GM21360 (cell line): ENCODE measurements at regions not wholly inside any gene's neighbourhood (a gene's known extent, or its start where the extent isn't known, plus 50 kb on each side); places are given as distances from the start of the nearest gene placed in this dataset.

Experiments used
- ATAC-seq: cut with Tn5 transposase; IDR thresholded peaks from one replicate; pipeline ENCODE4 v1.9.1; 2021; ENCODE audit warnings: mild to moderate bottlenecking, moderate library complexity; ENCODE audit not compliant: unreplicated experiment

GRCh38 chr13:79090552-79091124, 315.4 kb downstream of the RBM26 start:
- ATAC-seq: no peak

DNA sequence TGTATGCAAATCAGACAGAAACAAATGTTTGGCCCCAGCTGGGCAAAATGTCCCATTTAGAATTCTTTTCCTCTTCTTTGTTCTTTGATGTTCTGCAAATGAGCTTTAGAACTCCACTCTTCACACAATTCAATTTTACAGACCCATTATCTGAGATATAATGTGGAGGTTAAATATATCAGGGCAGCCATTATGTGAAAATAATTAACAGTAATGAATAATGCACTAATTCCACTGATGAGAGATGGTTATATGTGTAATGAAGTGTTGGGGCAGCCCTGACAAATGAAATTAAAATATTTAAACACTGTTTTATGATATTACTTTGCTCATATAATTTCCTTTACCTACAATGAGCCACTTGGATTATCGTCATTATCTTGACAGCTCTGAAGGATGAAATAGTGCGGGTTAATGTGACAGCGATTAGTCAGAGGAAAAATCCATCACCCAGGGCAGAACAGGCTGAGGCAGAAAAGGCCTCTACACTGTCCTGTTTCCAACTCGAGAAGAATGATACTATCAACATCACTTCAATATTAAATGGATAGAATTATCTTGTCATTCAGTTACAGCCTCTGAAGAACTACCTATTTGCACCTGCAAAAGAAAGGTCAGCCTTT, 321.1 kb downstream of the RBM26 start:
- no peak for ATAC-seq

DNA sequence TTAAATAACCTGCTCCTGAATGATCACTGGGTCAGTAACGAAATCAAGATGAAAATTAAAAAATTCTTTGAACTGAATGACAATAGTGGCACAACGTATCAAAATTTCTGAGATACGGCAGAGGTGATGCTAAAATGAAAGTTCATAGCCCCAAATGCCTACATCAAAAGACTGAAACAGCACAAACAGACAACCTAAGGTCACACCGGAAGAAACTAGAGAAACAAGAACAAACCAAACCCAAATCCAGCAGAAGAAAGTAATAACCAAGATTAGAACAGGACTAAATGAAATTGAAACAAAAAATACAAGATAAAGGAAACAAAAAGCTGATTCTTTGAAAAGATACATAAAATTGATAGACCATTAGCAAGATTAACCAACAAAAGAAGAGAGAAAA, 324.1 kb downstream of the RBM26 start:
- ATAC-seq: no peak

DNA sequence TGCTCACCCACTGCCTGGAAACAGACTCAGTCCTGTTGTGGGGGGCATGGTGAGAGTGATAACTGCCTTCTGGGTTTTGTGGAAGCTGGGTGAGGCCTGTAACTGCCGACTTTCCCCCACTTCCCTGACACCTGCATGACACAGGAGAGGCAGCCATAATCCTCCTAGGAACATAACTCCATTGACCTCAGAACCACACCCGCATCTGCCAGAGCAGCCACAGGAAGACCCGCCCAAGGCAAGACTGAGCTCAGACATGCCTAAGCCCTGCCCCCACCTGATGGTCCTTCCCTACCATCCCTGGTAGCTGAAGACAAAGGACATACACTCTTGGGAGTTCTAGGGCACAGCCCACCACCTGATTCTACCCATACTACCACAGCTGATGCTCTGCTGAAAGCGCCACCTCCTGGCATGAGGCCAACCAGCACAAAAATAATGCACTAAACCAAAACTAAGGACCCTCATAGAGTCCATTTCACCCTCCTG, 326.7 kb downstream of the RBM26 start:
- no peak for ATAC-seq

- ATAC-seq: no peak
Measured at GRCh38 chr13:79075703-79076102, 330.4 kb downstream of the RBM26 start.

DNA sequence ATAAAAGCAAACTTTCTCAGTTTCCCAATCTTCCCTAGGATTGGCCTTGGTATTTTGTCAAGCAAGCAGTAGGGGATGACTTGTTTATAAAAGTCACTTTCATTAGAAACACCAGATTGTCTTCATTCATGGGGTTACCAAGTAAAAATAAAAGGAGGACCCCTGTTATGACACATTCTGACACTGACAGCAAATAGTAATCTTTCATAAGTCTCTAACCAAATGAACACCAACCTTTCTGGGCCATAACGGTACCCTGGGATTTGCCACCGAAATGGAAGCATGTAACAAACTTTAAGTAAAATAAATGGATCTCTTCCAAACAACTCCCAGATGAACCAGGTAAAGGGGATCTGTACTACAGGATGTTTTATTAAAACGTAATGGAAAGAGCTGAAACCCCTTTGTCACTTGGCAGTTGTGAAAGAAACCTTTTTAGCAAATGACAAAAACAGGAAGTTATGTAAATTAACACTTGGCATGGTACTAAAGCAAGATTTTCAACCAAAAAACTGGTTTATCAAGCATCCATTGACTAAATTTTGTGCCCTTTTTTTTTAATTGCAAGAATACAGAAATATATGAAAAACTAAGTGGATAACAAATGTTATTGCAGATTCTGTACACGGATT, 335.6 kb downstream of the RBM26 start:
- no peak for ATAC-seq

GRCh38 chr13:79062291-79062690, 343.8 kb downstream of the RBM26 start:
- no peak for ATAC-seq

GRCh38 chr13:79060216-79060615, 345.8 kb downstream of the RBM26 start:
- ATAC-seq: no peak

- ATAC-seq: no peak
Measured at GRCh38 chr13:79056706-79057105, 349.3 kb downstream of the RBM26 start.

DNA sequence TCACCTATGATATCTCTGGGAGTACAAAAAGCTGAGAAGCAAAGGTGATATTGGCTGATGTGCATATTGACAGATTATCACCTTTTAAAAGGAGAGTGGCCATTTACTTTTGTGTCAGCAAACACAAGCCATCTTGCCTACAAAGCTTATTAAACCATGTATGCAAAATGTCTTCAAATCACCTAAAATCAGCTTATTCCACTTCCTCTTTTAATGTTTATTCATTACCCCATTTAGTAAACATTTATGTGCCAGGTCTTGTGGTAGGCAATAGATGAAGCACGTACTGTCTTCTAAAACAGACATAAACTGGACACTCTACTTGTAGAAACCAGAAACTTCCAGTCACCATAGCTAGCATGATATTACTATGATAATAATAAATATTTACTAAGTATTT, 354.6 kb downstream of the RBM26 start:
- no peak for ATAC-seq

DNA sequence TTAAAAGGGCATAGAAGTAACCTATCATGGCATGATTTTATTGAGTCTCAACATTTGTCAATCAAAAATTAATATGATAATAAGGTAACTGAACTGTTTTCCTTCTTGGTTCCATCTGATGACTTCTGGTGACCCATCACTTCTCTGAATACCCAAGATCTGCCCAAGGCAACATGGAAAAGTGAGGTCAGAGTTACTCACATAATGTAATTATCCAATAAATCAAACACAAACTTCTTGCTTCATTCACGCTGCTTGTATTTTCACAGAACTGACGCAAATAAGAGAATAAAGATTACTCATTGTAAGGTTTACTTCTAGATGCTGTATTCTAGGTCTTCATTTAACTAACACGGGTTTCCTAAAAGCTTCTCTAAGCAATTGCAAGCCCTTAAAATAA, 361.6 kb downstream of the RBM26 start:
- no peak for ATAC-seq

- ATAC-seq: no peak
Measured at GRCh38 chr13:79043208-79043607, 362.8 kb downstream of the RBM26 start.

GRCh38 chr13:79037197-79037596, 368.9 kb downstream of the RBM26 start:
- no peak for ATAC-seq

GRCh38 chr13:79034341-79034740, 371.7 kb downstream of the RBM26 start:
- no peak for ATAC-seq

DNA sequence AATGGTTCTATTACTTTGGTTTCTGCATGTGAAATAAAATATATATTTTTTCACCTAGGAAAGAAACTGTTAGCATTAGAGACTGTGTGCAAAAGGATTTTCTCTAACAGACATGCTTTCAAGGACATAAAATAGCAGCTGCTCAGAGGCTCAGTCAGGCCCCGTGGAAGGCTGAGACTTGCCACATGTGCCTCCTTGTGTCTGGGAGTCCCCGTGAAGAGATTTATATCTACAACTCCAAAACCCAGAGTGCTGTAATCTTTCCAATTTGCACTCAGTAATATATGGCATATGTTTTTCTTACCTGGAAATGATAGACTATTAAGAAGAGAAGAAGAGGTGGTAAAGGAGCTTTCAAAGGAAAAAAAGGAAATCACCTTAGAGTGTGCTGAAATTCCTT, 371.6 kb upstream of the OBI1 start:
- no peak for ATAC-seq

DNA sequence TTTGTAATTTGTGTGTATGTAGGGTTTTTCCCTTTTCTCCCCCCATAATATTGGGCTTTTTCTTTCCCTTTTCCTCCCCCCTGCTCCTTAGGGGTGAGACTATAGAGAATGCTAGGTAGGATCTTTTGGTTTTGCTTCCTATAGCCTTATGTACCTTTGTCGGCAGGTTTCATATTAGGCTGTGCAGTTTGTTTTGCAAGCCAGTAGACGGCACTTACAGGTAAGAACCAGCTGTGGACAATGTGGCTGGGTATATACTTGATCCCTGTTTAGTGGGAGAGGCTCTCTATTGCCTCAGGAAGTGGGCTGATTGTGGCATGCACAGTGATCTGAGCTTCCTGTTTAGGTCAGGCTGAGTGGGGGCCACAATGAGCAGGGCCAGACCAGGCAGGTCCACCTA, 359.2 kb upstream of the OBI1 start:
- ATAC-seq: no peak

DNA sequence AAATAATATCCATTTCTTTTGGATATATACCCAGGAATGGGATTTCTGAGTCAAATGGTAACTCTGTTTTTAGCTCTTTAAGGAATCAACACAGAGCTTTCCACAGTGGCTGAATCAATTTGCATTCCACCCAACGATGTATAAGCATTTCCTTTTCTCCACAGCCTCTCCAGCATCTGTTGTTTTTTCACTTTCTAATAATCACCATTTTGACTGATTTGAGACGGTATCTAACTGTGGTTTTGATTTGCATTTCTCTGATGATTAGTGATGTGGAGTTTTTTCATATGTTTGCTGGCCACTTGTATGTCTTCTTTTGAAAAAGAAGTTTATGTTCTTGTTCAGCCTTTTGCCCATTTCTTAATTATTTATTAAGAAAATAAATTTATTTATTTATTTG, 352.2 kb upstream of the OBI1 start:
- no peak for ATAC-seq

DNA sequence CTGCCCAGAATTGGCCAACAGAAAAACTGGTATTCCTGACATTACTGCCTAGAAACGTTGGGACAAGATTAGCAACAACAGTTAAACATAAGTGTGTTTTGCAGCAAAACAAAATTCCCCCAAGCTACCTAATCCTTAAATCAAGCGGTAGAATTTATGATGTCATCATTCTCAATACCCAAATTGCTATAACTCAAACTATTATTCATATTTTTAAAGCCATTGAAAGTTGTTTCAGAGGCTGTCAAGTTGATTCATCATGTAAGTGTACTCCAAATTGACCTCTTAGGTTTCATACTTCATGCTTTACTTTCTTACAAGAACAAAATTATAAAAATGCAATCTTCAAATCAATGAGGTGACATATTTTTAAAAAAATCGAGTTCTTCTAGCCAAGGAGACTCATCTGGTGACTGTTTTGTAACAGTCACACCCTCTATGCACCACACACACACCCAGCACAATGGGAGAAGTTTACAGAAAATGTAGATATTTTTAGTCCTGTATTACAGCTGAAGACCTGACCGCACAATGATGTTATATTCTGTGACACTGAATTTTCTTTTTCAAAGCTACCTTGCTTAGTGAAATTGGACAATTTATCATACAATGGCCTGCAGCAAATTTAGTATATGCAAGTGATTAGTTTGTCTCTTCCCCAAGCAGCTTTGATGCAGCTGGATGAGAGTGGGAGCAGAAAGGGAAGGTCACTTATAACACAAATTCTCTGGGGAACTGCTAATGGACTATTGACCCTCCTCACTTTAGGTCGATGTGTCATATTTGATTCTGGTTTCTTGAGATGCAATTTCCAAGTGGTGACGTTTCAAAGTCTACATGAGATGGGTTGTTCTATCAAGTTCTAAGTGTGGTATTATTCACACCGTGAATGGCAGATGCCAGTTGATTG, 345.3 kb upstream of the OBI1 start:
- no peak for ATAC-seq

DNA sequence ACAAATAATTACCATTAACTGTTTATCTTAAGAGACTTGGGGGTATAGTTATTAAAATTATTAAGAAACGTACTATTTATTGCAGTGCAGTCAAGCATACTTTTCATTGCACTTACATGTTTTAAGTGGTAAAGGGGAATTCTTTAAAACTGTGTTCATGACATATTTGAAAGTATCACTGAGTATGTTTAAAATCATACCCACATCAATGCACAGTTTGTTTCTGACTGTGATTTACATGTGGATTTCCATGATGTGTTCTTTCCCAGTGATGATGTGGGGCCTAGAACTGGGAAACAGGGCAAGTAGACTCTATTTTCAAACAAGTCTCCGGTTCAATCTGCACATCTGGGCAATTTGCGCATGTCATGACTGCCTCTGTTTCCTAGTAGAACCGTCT, 340.5 kb upstream of the OBI1 start:
- ATAC-seq: no peak

GRCh38 chr13:78998630-78999315, 339.8 kb upstream of the OBI1 start:
- no peak for ATAC-seq
